H1 (cell line): ENCODE measurements at regions not wholly inside any gene's neighbourhood (a gene's known extent, or its start where the extent isn't known, plus 50 kb on each side); places are given as distances from the start of the nearest gene placed in this dataset.

Experiments
- CTCF ChIA-PET: fragments of 300-600 bp; sonication (Branson Sonifier 250); formaldehyde crosslinking; loops from one replicate; lab custom pipeline; 2021; ENCODE audit not compliant: partially characterized antibody; lab: Charles Lee
- POLR2A ChIA-PET: fragments of 300-600 bp; sonication (Branson Sonifier 250); formaldehyde crosslinking; loops from one replicate; lab custom pipeline; 2021; ENCODE audit warnings: inconsistent platforms; ENCODE audit not compliant: partially characterized antibody; lab: Charles Lee
- DNase-seq, 2 experiments: peaks; one replicate each; pipeline versions ENCODE4 v3.0.0 to v3.0.0-alpha.2; 2010 to 2022; ENCODE audit warnings: low spot score in 2 of 2, low read depth in 1 of 2, mixed read lengths in 1 of 2
- FAIRE-seq: peaks from 2 replicates; lab custom pipeline; 2011; peaks lifted over from hg19 to GRCh38; lab: Jason Lieb, UNC
- H2AFZ ChIP-seq: 2 replicates; pipeline ENCODE4 v1.8.1; 2012; ENCODE audit warnings: low read length, inconsistent platforms
- H2AK5ac ChIP-seq: 2 replicates; pipeline ENCODE4 v1.6.1; 2013; ENCODE audit warnings: low read depth, low read length
- H2BK120ac ChIP-seq: replicated peaks from 2 replicates; pipeline ENCODE3; 2013; ENCODE audit warnings: low read depth, low read length, inconsistent platforms
- H2BK12ac ChIP-seq: 2 replicates; pipeline ENCODE4 v1.6.1; 2013; ENCODE audit warnings: low read depth, low read length
- H2BK15ac ChIP-seq: 2 replicates; pipeline ENCODE4 v1.6.1; 2013; ENCODE audit warnings: low read length
- H2BK20ac ChIP-seq: 2 replicates; pipeline ENCODE4 v1.6.1; 2013; ENCODE audit warnings: low read length
- H2BK5ac ChIP-seq: 2 replicates; pipeline ENCODE4 v1.6.1; 2013; ENCODE audit warnings: low read depth, low read length
- H3K14ac ChIP-seq: 2 replicates; pipeline ENCODE4 v1.6.1; 2013; ENCODE audit warnings: inconsistent platforms; ENCODE audit not compliant: insufficient read length
- H3K18ac ChIP-seq: 2 replicates; pipeline ENCODE4 v1.6.1; 2013; ENCODE audit warnings: low read length; ENCODE audit errors: extremely low read depth
- H3K23ac ChIP-seq: 2 replicates; pipeline ENCODE4 v1.6.1; 2013; ENCODE audit warnings: inconsistent platforms; ENCODE audit not compliant: insufficient read length
- H3K23me2 ChIP-seq: 2 replicates; pipeline ENCODE4 v1.6.1; 2013; ENCODE audit warnings: low read depth, low read length
- H3K27ac ChIP-seq: 2 replicates; pipeline ENCODE4 v1.6.1; 2011; ENCODE audit warnings: low read depth, low read length, inconsistent platforms
- H3K27me3 ChIP-seq, 4 experiments: replicated peaks in 1 of 4; 1 replicate in 1 of 4; 2 replicates in 3 of 4; pipeline versions ENCODE4 v1.6.1 to v1.8.1; 2011 to 2013; ENCODE audit warnings: low read length in 3 of 4, mild to moderate bottlenecking in 3 of 4, inconsistent platforms in 2 of 4, mixed read lengths in 2 of 4, moderate library complexity in 1 of 4; ENCODE audit not compliant: control insufficient read depth in 3 of 4, insufficient read depth in 3 of 4; ENCODE audit errors: extremely low read depth in 1 of 4
- H3K36me3 ChIP-seq, 4 experiments: 2 replicates each; pipeline versions ENCODE4 v1.6.1 to v1.8.1; 2011 to 2013; ENCODE audit warnings: mild to moderate bottlenecking in 4 of 4, low read length in 3 of 4, moderate library complexity in 2 of 4, control low read depth in 1 of 4, inconsistent platforms in 1 of 4; ENCODE audit not compliant: insufficient read depth in 4 of 4, control insufficient read depth in 2 of 4
- H3K4ac ChIP-seq: replicated peaks from 2 replicates; pipeline ENCODE3; 2013; ENCODE audit warnings: low read length, low read depth, mixed read lengths, inconsistent platforms; ENCODE audit not compliant: insufficient read length
- H3K4me1 ChIP-seq, 4 experiments: replicated peaks in 1 of 4; 1 replicate in 1 of 4; 2 replicates in 3 of 4; pipeline versions ENCODE4 v1.6.1 to v1.8.1; 2011 to 2013; ENCODE audit warnings: low read length in 3 of 4, inconsistent platforms in 2 of 4, mixed read lengths in 1 of 4; ENCODE audit not compliant: insufficient read depth in 4 of 4, control insufficient read depth in 3 of 4
- H3K4me2 ChIP-seq, 2 experiments: 2 replicates each; pipeline versions ENCODE4 v1.6.1 to v1.8.1; 2011 to 2013; ENCODE audit warnings: low read depth in 2 of 2, low read length in 2 of 2, control low read depth in 1 of 2, inconsistent platforms in 1 of 2, mild to moderate bottlenecking in 1 of 2; ENCODE audit not compliant: insufficient read depth in 1 of 2
- H3K4me3 ChIP-seq, 4 experiments: fragments of 200-600, 300-600 bp in 1 of 4; sonication (generic), shearing (Covaris generic), sonication (Bioruptor Twin) in 1 of 4; 2 replicates each; pipeline versions ENCODE4 v1.5.1 to v1.8.1; 2011 to 2016; ENCODE audit warnings: low read length in 4 of 4, low read depth in 3 of 4, control low read depth in 2 of 4, inconsistent platforms in 2 of 4, mild to moderate bottlenecking in 2 of 4, mixed read lengths in 1 of 4, moderate library complexity in 1 of 4; ENCODE audit not compliant: insufficient read depth in 2 of 4; ENCODE audit errors: extremely low read depth in 1 of 4
- H3K56ac ChIP-seq: replicated peaks from 2 replicates; pipeline ENCODE3; 2013; ENCODE audit warnings: low read depth, mild to moderate bottlenecking, mixed read lengths, low read length, inconsistent platforms; ENCODE audit not compliant: insufficient read length
- H3K79me1 ChIP-seq: 2 replicates; pipeline ENCODE4 v1.6.1; 2013; ENCODE audit warnings: low read depth, low read length, control low read depth
- H3K79me2 ChIP-seq, 2 experiments: 2 replicates each; pipeline versions ENCODE4 v1.6.1 to v1.8.1; 2012 to 2013; ENCODE audit warnings: low read length in 2 of 2, mild to moderate bottlenecking in 2 of 2, inconsistent platforms in 1 of 2; ENCODE audit not compliant: insufficient read depth in 2 of 2, control insufficient read depth in 1 of 2
- H3K9ac ChIP-seq, 4 experiments: replicated peaks in 1 of 4; 1 replicate in 1 of 4; 2 replicates in 3 of 4; pipeline versions ENCODE4 v1.6.1 to v1.8.1; 2011 to 2013; ENCODE audit warnings: low read depth in 3 of 4, low read length in 3 of 4, control low read depth in 2 of 4, mild to moderate bottlenecking in 2 of 4, moderate library complexity in 2 of 4, inconsistent platforms in 1 of 4; ENCODE audit errors: extremely low read depth in 1 of 4
- H3K9me3 ChIP-seq, 2 experiments: 2 replicates each; pipeline versions ENCODE4 v1.6.1 to v1.8.1; 2012 to 2013; ENCODE audit warnings: mild to moderate bottlenecking in 2 of 2, moderate library complexity in 2 of 2, control low read depth in 1 of 2, inconsistent platforms in 1 of 2, low read depth in 1 of 2, low read length in 1 of 2, mixed read lengths in 1 of 2; ENCODE audit not compliant: insufficient read depth in 2 of 2
- H4K20me1 ChIP-seq, 2 experiments: replicated peaks in 1 of 2; 2 replicates each; pipeline versions ENCODE3 to v1.8.1; 2011 to 2013; ENCODE audit warnings: inconsistent platforms in 2 of 2, low read length in 2 of 2, mild to moderate bottlenecking in 1 of 2; ENCODE audit not compliant: insufficient read depth in 2 of 2, control insufficient read depth in 1 of 2
- H4K5ac ChIP-seq: 2 replicates; pipeline ENCODE4 v1.6.1; 2013; ENCODE audit warnings: low read length, low read depth, mixed read lengths, inconsistent platforms; ENCODE audit not compliant: insufficient read length
- H4K8ac ChIP-seq: 2 replicates; pipeline ENCODE4 v1.8.0; 2013; ENCODE audit warnings: mild to moderate bottlenecking, moderate library complexity, low read length, inconsistent platforms; ENCODE audit not compliant: insufficient read depth; ENCODE audit errors: extremely low read depth
- H4K91ac ChIP-seq: replicated peaks from 2 replicates; pipeline ENCODE3; 2013; ENCODE audit warnings: low read length, mixed read lengths, inconsistent platforms; ENCODE audit not compliant: insufficient read length
- SIX5 ChIP-seq: IDR thresholded peaks from 2 replicates; pipeline ENCODE4 v1.6.1; 2011; ENCODE audit warnings: mild to moderate bottlenecking, low read depth, low read length
- WGBS, 2 experiments: shearing (Covaris generic) in 1 of 2; methylation state at CpG; one replicate each; pipeline versions ENCODE4 v1.1.6 to v1.1.7; 2013 to 2015; ENCODE audit warnings: low lambda C conversion rate in 2 of 2, mixed read lengths in 2 of 2, inconsistent platforms in 1 of 2, low coverage in 1 of 2, missing lambda C conversion rate in 1 of 2; ENCODE audit not compliant: insufficient replicate concordance in 2 of 2, insufficient coverage in 1 of 2, insufficient read length in 1 of 2; ENCODE audit errors: extremely low coverage in 1 of 2, missing lambda C conversion rate in 1 of 2; 5-methylcytosine and 5-hydroxymethylcytosine counted together

DNA sequence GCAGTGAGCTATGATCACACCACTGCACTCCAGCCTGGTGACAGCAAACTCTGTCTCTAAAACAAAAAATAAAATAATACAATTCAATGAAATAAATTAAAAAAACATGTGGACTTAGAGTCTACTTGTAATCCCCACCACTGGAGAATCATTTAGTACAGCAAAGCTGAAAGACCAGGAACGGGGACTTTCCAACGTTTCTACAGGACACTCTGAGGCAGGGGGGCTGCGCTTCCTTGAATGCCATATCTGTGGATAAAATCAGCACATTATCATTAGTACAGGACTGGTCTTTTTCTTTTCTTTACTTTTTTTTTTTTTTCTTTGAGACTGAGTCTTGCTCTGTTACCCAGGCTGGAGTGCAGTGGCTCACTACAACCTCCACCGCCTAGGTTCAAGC is 124.8 kb downstream of the MXRA5 start:
- Histone ChIP-seq H3K9me3 (no peaks in the 10 kb centered on the region), H4K8ac (no peak overlapping the region), H2BK20ac (no peak overlapping the region), H2AFZ (no peak overlapping the region), H2BK5ac (no peak overlapping the region), H3K27me3 (no peaks in the 10 kb centered on the region), H3K4ac (no peak overlapping the region), H3K79me2 (no peaks in the 10 kb centered on the region), H4K5ac (no peak overlapping the region), H2BK120ac (no peak overlapping the region), H2AK5ac (no peak overlapping the region), H4K91ac (no peak overlapping the region), H3K36me3 (no peaks in the 10 kb centered on the region), H3K23ac (no peak overlapping the region), H3K18ac (no peak overlapping the region), H3K9ac (no peak overlapping the region), H3K23me2 (no peaks in the 10 kb centered on the region), H3K4me3 (no peak overlapping the region), H3K14ac (no peak overlapping the region), H3K56ac (no peak overlapping the region), H4K20me1 (no peaks in the 10 kb centered on the region), H3K4me1 (no peaks in the 10 kb centered on the region), H3K27ac (no peak overlapping the region), H2BK12ac (no peak overlapping the region), H2BK15ac (no peak overlapping the region), H3K79me1 (no peaks in the 10 kb centered on the region), H3K4me2 (no peak overlapping the region)
- WGBS, 2 experiments, result 89% methylated on average over 2 of the region's 4 CpGs; no CpG with 5 or more reads in 1 of the 2 experiments
- no peak for FAIRE-seq
- ChIA-PET POLR2A (no interaction called here), CTCF (no interaction called here)
- no peak for DNase-seq
- no peak for TF ChIP-seq SIX5
